HEK293 (cell line): ENCODE measurements at regions not wholly inside any gene's neighbourhood (a gene's known extent, or its start where the extent isn't known, plus 50 kb on each side); places are given as distances from the start of the nearest gene placed in this dataset.

Experiments used
- CTCF ChIP-seq: fragments of 450-650 bp; formaldehyde crosslinking; IDR thresholded peaks from 2 replicates; pipeline ENCODE4 v1.5.1; 2016; ENCODE audit warnings: missing biosample characterization, missing genetic modification characterization
- HOXA7 ChIP-seq: sonication (generic); formaldehyde crosslinking; IDR thresholded peaks from 2 replicates; pipeline ENCODE4 v1.8.1; 2022; ENCODE audit warnings: missing genetic modification reagents, borderline replicate concordance
- PRDM1 ChIP-seq: fragments of 450-650 bp; formaldehyde crosslinking; IDR thresholded peaks from 2 replicates; pipeline ENCODE4; 2016; ENCODE audit warnings: missing biosample characterization, missing genetic modification characterization
- REST ChIP-seq: fragments of 450-650 bp; formaldehyde crosslinking; IDR thresholded peaks from 2 replicates; pipeline ENCODE4 v1.5.1; 2016; ENCODE audit warnings: missing biosample characterization, missing genetic modification characterization
- ZBTB1 ChIP-seq: fragments of 450-650 bp; formaldehyde crosslinking; IDR thresholded peaks from 2 replicates; pipeline ENCODE4 v1.5.1; 2016; ENCODE audit warnings: missing biosample characterization, missing genetic modification characterization
- ZNF10 ChIP-seq: fragments of 450-650 bp; formaldehyde crosslinking; IDR thresholded peaks from 2 replicates; pipeline ENCODE4 v1.5.1; 2017; ENCODE audit warnings: missing biosample characterization, missing genetic modification characterization
- ZNF571 ChIP-seq: fragments of 450-650 bp; formaldehyde crosslinking; IDR thresholded peaks from 2 replicates; pipeline ENCODE4 v1.5.0; 2017; ENCODE audit warnings: missing biosample characterization, missing genetic modification characterization

GRCh38 chr14:21915826-21916225, 242.2 kb upstream of the OR4E1 start:
- TF ChIP-seq PRDM1 (tag by site-specific recombination) (no peak), ZBTB1 (no peak), ZNF10 (tag by site-specific recombination) (no peak), REST (no peak), CTCF (tag by site-specific recombination) (no peak), HOXA7 (no peak), ZNF571 (tag by site-specific recombination) (no peak)
